ENCODE measurements at regions not wholly inside any gene's neighbourhood (a gene's known extent, or its start where the extent isn't known, plus 50 kb on each side); places are given as distances from the start of the nearest gene placed in this dataset.

DNA sequence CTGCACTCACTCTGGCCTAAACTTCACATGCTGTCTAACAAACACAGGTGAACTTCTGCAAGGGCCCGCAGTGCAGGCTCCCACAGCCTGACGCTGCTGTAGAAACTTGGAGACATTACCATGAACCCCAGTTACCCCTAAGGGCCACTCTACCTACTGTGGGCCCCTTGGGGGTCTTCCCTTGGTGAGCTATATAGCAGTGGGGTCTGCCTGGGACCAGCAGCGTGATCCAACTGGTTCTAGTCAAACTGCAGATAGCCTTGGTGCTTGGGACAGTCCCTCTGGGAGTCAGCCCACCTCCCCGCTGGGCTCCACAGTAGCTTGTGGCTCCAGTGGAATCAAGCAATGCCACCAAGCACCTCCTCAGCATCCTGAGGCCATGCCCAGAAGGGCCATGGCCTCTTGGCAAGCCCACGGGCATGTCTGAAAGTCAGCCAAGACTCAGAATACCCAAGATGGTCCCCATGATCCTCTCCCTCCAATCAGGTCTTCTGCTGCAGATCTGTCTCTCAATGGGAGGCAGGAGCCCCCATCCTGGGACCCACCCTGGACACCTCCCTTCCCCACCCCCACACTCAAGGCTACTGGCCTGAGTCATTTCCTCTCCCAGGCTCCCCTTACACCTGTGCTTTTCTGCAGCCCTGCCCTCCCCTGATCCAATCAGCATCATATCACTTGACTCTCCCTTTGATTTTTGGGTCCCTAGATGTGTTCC, 230.0 kb upstream of the IRX1 start:
- DNase-seq (ENCODE audit: extremely low read depth, low read depth, low spot score) = no peak

DNA sequence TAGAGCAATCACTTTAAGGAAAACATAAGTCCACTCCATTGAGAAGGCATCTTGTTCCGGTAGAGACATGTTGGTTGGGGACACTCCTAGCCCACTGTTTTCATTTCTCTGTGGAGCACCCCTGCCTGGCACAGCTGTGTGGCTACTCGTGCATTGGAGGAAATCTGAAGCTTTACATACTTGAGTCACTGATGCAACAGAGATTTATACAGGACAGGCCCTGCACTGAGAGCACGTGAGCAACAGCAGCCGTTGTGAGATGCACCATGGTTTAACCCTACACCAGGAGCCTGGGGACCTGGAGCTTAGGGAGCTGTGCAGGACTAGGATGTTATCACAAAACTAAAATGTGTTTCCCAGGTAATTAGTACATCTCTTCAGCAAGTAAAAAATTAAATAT, 230.7 kb upstream of the IRX1 start:
- no peak for DNase-seq (ENCODE audit: extremely low read depth, low read depth, low spot score)

GRCh38 chr5:3364433-3364832, 231.2 kb upstream of the IRX1 start:
- no peak for DNase-seq (ENCODE audit: extremely low read depth, low read depth, low spot score)

- no peak for DNase-seq (ENCODE audit: extremely low read depth, low read depth, low spot score)
Measured at GRCh38 chr5:3362606-3362910, 233.1 kb upstream of the IRX1 start.

- DNase-seq (ENCODE audit: extremely low read depth, low read depth, low spot score) = no peak
Measured at GRCh38 chr5:3361811-3362605, 233.6 kb upstream of the IRX1 start.

DNA sequence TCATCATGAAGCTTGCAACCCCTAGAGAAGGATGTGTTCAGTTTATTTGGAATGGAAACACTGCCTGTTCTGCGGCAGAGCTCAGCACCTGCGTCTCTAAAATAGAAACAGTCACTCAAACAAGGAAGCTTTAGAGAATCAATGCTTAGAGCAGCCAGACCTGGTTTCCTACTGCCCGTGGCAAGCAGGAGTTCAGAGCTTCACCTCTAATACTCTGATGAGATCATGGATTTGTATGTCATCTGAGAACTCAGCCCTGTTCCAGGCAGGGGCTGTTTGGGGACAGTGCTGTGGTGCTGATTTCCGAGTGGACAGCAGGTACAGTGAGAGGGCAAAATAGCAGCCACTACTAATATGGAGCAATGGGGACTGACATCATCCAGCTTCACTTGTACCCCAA, 236.0 kb upstream of the IRX1 start:
- DNase-seq (ENCODE audit: extremely low read depth, low read depth, low spot score) = no peak

- no peak for DNase-seq (ENCODE audit: extremely low read depth, low read depth, low spot score)
Measured at GRCh38 chr5:3357291-3357690, 238.3 kb upstream of the IRX1 start.

GRCh38 chr5:3356016-3356415, 239.6 kb upstream of the IRX1 start:
- no peak for DNase-seq (ENCODE audit: extremely low read depth, low read depth, low spot score)

DNA sequence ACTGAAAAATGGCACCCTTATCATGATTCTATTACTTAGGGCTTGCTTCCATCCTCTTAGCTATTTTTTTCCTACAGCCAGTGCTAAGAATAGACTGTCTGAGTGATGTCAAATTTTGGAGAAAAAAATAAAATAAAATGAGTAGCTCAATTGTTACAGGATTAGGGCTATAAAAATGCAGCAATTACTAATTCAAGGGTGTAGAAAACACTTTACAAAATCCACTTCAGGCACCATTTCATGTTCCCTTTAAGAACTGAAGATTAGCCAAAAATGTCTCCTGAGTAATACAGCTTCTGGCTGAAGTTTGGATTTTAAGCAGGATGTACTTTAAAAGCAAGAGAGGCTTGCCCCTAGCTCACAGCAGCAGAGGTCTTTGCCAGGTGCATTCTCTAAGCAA, 240.5 kb upstream of the IRX1 start:
- DNase-seq (ENCODE audit: extremely low read depth, low read depth, low spot score) = no peak

DNA sequence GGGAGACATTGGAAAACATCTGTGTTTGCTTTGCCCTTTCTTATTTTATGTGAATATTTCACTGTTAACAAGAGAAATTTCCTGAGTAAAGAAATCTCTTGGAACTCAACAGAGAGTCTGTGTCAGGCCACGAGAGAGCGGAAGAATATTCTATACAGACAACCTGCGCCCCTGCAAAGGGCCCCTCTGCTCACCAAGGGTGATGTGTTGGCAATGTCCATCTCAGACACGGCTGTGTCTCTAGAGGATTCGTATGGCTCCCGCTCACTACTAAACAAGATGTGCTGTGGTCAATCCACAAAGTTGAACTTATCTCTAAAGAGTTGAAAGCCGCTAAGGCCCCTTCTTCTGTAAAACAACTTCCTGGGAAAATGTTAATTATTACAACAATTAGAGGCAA, 241.0 kb upstream of the IRX1 start:
- no peak for DNase-seq (ENCODE audit: extremely low read depth, low read depth, low spot score)

GRCh38 chr5:3353561-3353960, 242.1 kb upstream of the IRX1 start:
- no peak for DNase-seq (ENCODE audit: extremely low read depth, low read depth, low spot score)

DNA sequence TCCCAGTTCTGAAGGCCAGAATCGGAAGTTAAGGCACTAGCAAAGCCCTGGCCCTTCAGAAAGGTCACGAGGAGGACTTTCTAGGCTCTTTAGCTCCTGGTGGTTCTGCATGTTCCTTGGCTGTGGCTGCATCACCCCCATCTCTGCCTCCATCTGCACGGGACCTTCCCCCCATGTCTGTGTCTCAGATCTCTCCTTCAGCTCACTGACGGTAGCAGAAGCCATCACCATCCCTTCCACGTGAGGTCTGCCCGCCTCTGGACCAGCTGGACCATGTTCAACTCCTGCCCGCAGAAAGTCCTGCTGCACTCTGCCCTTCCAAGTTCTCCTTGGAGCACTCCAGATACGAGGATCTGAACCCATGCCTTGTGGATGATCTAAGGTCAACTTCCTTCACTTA, 242.9 kb upstream of the IRX1 start:
- no peak for DNase-seq (ENCODE audit: extremely low read depth, low read depth, low spot score)

DNA sequence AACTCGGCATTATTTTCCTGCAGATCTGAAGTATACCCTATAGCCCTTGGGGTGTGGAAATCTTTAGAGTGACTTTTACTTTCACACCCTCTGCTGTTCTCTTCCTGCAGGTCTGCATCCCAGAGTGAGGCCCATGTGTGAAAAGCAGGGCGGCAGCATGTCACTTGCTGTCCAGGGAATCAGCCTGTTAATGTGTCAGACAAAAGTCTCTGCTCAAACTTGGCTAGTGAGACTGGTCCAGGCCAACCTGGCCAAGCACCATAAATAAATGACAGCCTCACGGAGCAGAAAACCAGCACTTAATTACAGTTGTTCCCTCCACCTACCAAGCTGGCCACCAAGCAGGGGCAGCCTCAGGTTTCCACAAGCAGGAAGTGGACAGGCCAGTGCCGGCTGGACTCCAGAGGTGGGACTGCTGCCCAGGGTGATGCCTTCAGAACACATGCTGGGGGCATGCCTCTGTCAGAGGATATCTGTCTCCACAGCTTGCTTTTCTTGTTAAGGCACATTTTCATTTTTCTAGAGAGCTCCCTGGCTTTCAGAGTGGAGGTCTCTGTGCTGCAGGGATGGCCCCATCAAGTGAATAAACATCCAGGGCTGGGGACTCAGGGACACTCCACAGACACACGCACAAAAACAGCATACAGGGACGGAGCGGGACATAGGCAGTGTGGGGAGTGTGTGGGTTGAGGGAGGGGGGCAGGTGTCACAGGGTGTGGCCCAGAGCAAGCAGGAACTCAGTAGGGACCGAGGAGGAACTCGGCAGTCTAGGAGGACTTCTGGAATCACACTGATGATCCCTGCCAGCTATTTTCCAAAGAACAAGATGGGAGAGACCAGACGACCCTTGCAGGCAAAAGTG, 243.8 kb upstream of the IRX1 start:
- DNase-seq (ENCODE audit: extremely low read depth, low read depth, low spot score) = no peak

GRCh38 chr5:3350781-3351180, 244.9 kb upstream of the IRX1 start:
- no peak for DNase-seq (ENCODE audit: extremely low read depth, low read depth, low spot score)

GRCh38 chr5:3349704-3350565, 245.7 kb upstream of the IRX1 start:
- no peak for DNase-seq (ENCODE audit: extremely low read depth, low read depth, low spot score)

GRCh38 chr5:3348576-3349535, 246.8 kb upstream of the IRX1 start:
- no peak for DNase-seq (ENCODE audit: extremely low read depth, low read depth, low spot score)

- DNase-seq (ENCODE audit: extremely low read depth, low read depth, low spot score) = no peak
Measured at GRCh38 chr5:3347741-3348140, 247.9 kb upstream of the IRX1 start.

- no peak for DNase-seq (ENCODE audit: extremely low read depth, low read depth, low spot score)
Measured at GRCh38 chr5:3346111-3346820, 249.4 kb upstream of the IRX1 start.

GRCh38 chr5:3345195-3345594, 250.4 kb upstream of the IRX1 start:
- DNase-seq (ENCODE audit: extremely low read depth, low read depth, low spot score) = no peak

Data from glomerular endothelial cell (primary cell).